Femur (tissue), 1 donor: ENCODE measurements at regions not wholly inside any gene's neighbourhood (a gene's known extent, or its start where the extent isn't known, plus 50 kb on each side); places are given as distances from the start of the nearest gene placed in this dataset.

Source experiments
- DNase-seq: peaks from one replicate; pipeline ENCODE4 v3.0.0-alpha.2; 2017

GRCh38 chr14:42869681-42870080, 1263.0 kb downstream of the LRFN5 start:
- no peak for DNase-seq

- no peak for DNase-seq
These were observed 1255.4 kb downstream of the LRFN5 start for GRCh38 chr14:42862114-42862513.

GRCh38 chr14:42860371-42860770, 1253.7 kb downstream of the LRFN5 start:
- no peak for DNase-seq

GRCh38 chr14:42856106-42856505, 1249.4 kb downstream of the LRFN5 start:
- no peak for DNase-seq

GRCh38 chr14:42855085-42855484, 1248.4 kb downstream of the LRFN5 start:
- DNase-seq = no peak

- no peak for DNase-seq
These were observed 1247.4 kb downstream of the LRFN5 start for GRCh38 chr14:42854061-42854460.

GRCh38 chr14:42848652-42849051, 1242.0 kb downstream of the LRFN5 start:
- DNase-seq = no peak

- DNase-seq = no peak
These were observed 1208.1 kb downstream of the LRFN5 start for GRCh38 chr14:42814817-42815216.

GRCh38 chr14:42806909-42807315, 1200.2 kb downstream of the LRFN5 start:
- peak; percentile 25 for DNase-seq

GRCh38 chr14:42804141-42804540, 1197.5 kb downstream of the LRFN5 start:
- no peak for DNase-seq

- DNase-seq = no peak
These were observed 1195.7 kb downstream of the LRFN5 start for GRCh38 chr14:42802346-42802745.

GRCh38 chr14:42792166-42792565, 1185.5 kb downstream of the LRFN5 start:
- DNase-seq = no peak

GRCh38 chr14:42782754-42783153, 1176.1 kb downstream of the LRFN5 start:
- no peak for DNase-seq

GRCh38 chr14:42778984-42779383, 1172.3 kb downstream of the LRFN5 start:
- no peak for DNase-seq

- no peak for DNase-seq
These were observed 1144.1 kb downstream of the LRFN5 start for GRCh38 chr14:42750771-42751170.

- no peak for DNase-seq
These were observed 1135.4 kb downstream of the LRFN5 start for GRCh38 chr14:42742084-42742483.

- DNase-seq = no peak
These were observed 1129.7 kb downstream of the LRFN5 start for GRCh38 chr14:42736408-42736807.

- DNase-seq = no peak
These were observed 1127.4 kb downstream of the LRFN5 start for GRCh38 chr14:42734041-42734440.

- DNase-seq = no peak
These were observed 1125.3 kb downstream of the LRFN5 start for GRCh38 chr14:42732005-42732404.

GRCh38 chr14:42731480-42731879, 1124.8 kb downstream of the LRFN5 start:
- no peak for DNase-seq

- DNase-seq = no peak
These were observed 1123.0 kb downstream of the LRFN5 start for GRCh38 chr14:42729681-42730080.

- no peak for DNase-seq
These were observed 1112.7 kb downstream of the LRFN5 start for GRCh38 chr14:42719391-42719790.

- DNase-seq = no peak
These were observed 1108.6 kb downstream of the LRFN5 start for GRCh38 chr14:42715316-42715715.

GRCh38 chr14:42710071-42710470, 1103.4 kb downstream of the LRFN5 start:
- DNase-seq = no peak

GRCh38 chr14:42703501-42703900, 1096.8 kb downstream of the LRFN5 start:
- DNase-seq = no peak

- no peak for DNase-seq
These were observed 1080.7 kb downstream of the LRFN5 start for GRCh38 chr14:42687421-42687820.
